A549 (cell line): ENCODE measurements at regions not wholly inside any gene's neighbourhood (a gene's known extent, or its start where the extent isn't known, plus 50 kb on each side); places are given as distances from the start of the nearest gene placed in this dataset.

Experiments
- CBX8 ChIP-seq: fragments of 200-600 bp; sonication (generic); IDR thresholded peaks from 2 replicates; pipeline ENCODE4 v1.6.1; 2016
- CTCF ChIP-seq: fragments of >200 bp; sonication (Bioruptor Twin); formaldehyde crosslinking; IDR thresholded peaks from 3 replicates; pipeline ENCODE4 v1.5.1; 2016
- FOXS1 ChIP-seq: fragments of 250-450 bp; sonication (Bioruptor Pico); IDR thresholded peaks from 2 replicates; pipeline ENCODE4 v1.5.0; 2020; ENCODE audit warnings: mild to moderate bottlenecking, moderate library complexity
- HOXA7 ChIP-seq: fragments of 250-450 bp; sonication (Bioruptor Pico); IDR thresholded peaks from 2 replicates; pipeline ENCODE4 v1.5.0; 2020; ENCODE audit warnings: mild to moderate bottlenecking, moderate library complexity
- JUN ChIP-seq, 2 experiments: fragments of >200 bp; sonication (Bioruptor Twin); formaldehyde crosslinking; IDR thresholded peaks; 2 replicates in 1 of 2; 3 replicates in 1 of 2; pipeline ENCODE4 v1.6.1; 2016 to 2017
- POLR2A ChIP-seq: IDR thresholded peaks from 2 replicates; pipeline ENCODE4 v1.6.1; 2012; ENCODE audit warnings: mild to moderate bottlenecking, low read length
- RCOR1 ChIP-seq: fragments of 150-350 bp; IDR thresholded peaks from 2 replicates; pipeline ENCODE4 v1.6.1; 2014; ENCODE audit warnings: antibody characterized with exemption, low read length, low read depth
- RFX5 ChIP-seq: fragments of 450-650 bp; IDR thresholded peaks from 2 replicates; pipeline ENCODE4 v1.7.1; 2014; ENCODE audit warnings: antibody characterized with exemption, mild to moderate bottlenecking, moderate library complexity
- TFCP2L1 ChIP-seq: fragments of 250-450 bp; sonication (Bioruptor Pico); IDR thresholded peaks from 2 replicates; pipeline ENCODE4 v1.5.0; 2021; ENCODE audit warnings: mild to moderate bottlenecking
- USF2 ChIP-seq: fragments of 450-650 bp; IDR thresholded peaks from 2 replicates; pipeline ENCODE4 v1.6.1; 2014; ENCODE audit warnings: antibody characterized with exemption
- ZSCAN20 ChIP-seq: fragments of 250-450 bp; sonication (Bioruptor Pico); IDR thresholded peaks from 2 replicates; pipeline ENCODE4 v1.8.0; 2022; ENCODE audit warnings: mild to moderate bottlenecking, moderate library complexity

GRCh38 chr15:95574053-95574452 lies 756.4 kb upstream of the NR2F2 start:
- no peak for TF ChIP-seq POLR2A
- no peak for TF ChIP-seq CTCF
- TF ChIP-seq CBX8, result no peak
- no peak for TF ChIP-seq FOXS1 (CRISPR knock-in tag)
- TF ChIP-seq TFCP2L1 (CRISPR knock-in tag), result no peak
- TF ChIP-seq USF2, result no peak
- TF ChIP-seq RCOR1, result no peak
- no peak for TF ChIP-seq RFX5
- TF ChIP-seq JUN (IDR thresholded peaks at IDR 0.05), result no peak
- TF ChIP-seq HOXA7 (CRISPR knock-in tag), result no peak
- no peak for TF ChIP-seq ZSCAN20 (CRISPR knock-in tag)
